ENCODE measurements at regions not wholly inside any gene's neighbourhood (a gene's known extent, or its start where the extent isn't known, plus 50 kb on each side); places are given as distances from the start of the nearest gene placed in this dataset.

DNA sequence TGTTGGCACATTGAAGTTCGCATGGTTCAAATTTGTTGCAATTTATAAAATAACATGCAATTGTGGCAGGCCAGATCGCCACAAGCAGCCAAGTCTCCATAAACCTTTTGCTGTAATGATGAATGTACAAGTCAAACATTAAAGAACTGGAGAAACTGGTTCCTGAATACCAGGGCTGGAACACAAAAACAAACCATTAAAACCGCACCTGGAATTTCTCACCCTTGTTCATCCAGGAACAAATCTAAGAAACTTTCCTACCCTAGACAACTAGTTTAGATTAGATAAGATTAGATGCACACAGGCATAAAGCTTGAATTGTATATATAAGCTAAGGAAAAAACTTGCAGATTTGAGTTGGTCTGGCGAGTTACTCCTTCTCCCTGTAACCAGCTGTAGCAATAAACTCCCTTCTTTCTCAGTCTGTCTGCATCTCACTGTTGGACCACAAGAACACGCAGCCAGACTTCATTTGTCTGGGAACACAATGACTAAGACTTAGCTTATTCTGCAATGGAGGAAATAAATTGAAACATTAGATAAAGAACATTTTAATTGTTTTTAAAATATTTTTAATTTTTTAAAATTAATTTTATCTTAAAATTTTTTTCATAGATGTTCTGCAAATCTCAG lies 1835.5 kb upstream of the LRRTM1 start:
- Histone ChIP-seq H3F3A (ENCODE audit: insufficient read depth) (no peaks in the 10 kb centered on the region), H2AFZ (ENCODE audit: low read depth, low read length, severe bottlenecking) (no peak overlapping the region), H3K9me3 (ENCODE audit: insufficient read depth, low read length) (no peaks in the 10 kb centered on the region), H3K79me2 (ENCODE audit: insufficient read depth, low read length) (no peaks in the 10 kb centered on the region), H3K9me2 (replicated peaks; ENCODE audit: insufficient read depth, low read length) (no peaks in the 10 kb centered on the region), H3K27me3 (ENCODE audit: low read length) (no peaks in the 10 kb centered on the region), H3K27ac (ENCODE audit: low read depth, low read length) (no peak overlapping the region), H3K4me2 (ENCODE audit: low read depth, low read length, poor library complexity, severe bottlenecking) (no peak overlapping the region), H3K4me3 (ENCODE audit: insufficient read depth, low read length, poor library complexity, severe bottlenecking) (no peak overlapping the region), H3K9ac (ENCODE audit: low read length) (no peak overlapping the region), H3K36me3 (ENCODE audit: low read length) (no peaks in the 10 kb centered on the region), H4K20me1 (ENCODE audit: low read depth, low read length) (no peaks in the 10 kb centered on the region)
- no peak for TF ChIP-seq EZH2phosphoT487 (conservative IDR thresholded peaks at IDR 0.05; ENCODE audit: low read length)
- TF ChIP-seq, protein P1, sequence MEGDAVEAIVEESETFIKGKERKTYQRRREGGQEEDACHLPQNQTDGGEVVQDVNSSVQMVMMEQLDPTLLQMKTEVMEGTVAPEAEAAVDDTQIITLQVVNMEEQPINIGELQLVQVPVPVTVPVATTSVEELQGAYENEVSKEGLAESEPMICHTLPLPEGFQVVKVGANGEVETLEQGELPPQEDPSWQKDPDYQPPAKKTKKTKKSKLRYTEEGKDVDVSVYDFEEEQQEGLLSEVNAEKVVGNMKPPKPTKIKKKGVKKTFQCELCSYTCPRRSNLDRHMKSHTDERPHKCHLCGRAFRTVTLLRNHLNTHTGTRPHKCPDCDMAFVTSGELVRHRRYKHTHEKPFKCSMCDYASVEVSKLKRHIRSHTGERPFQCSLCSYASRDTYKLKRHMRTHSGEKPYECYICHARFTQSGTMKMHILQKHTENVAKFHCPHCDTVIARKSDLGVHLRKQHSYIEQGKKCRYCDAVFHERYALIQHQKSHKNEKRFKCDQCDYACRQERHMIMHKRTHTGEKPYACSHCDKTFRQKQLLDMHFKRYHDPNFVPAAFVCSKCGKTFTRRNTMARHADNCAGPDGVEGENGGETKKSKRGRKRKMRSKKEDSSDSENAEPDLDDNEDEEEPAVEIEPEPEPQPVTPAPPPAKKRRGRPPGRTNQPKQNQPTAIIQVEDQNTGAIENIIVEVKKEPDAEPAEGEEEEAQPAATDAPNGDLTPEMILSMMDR (IDR thresholded peaks at IDR 0.05; ENCODE audit: insufficient read depth, low read length, poor library complexity, severe bottlenecking), result no peak

DNA sequence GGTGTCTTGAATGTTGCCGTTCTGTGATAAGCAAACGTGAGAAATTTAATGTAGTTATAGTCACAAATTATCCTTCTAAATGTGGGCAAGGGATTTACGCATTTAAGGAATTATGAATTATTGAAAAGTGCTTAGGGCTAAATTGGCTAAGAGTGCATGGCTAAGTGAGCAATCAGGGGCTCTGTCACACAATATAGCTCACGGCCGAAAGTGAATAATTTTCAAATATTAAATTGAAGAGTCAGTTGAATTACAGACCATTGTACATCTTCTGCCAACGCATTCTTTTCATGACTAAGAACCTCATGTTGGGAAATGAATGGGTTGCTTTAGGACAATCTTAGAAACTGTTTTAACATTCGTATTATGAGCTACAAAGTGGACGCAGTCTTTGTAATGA lies 1832.9 kb upstream of the LRRTM1 start:
- no peak overlapping the region for H3K4me3 ChIP-seq (ENCODE audit: insufficient read depth, low read length, poor library complexity, severe bottlenecking)
- no peaks in the 10 kb centered on the region for H3K36me3 ChIP-seq (ENCODE audit: low read length)
- no peaks in the 10 kb centered on the region for H3K9me3 ChIP-seq (ENCODE audit: insufficient read depth, low read length)
- H3K9ac ChIP-seq (ENCODE audit: low read length), result no peak overlapping the region
- H4K20me1 ChIP-seq (ENCODE audit: low read depth, low read length), result no peaks in the 10 kb centered on the region
- no peak overlapping the region for H2AFZ ChIP-seq (ENCODE audit: low read depth, low read length, severe bottlenecking)
- no peak overlapping the region for H3K27ac ChIP-seq (ENCODE audit: low read depth, low read length)
- no peak for TF ChIP-seq EZH2phosphoT487 (conservative IDR thresholded peaks at IDR 0.05; ENCODE audit: low read length)
- TF ChIP-seq, protein P1 (IDR thresholded peaks at IDR 0.05; ENCODE audit: insufficient read depth, low read length, poor library complexity, severe bottlenecking), result no peak
- H3K9me2 ChIP-seq (replicated peaks; ENCODE audit: insufficient read depth, low read length), result no peaks in the 10 kb centered on the region
- H3K27me3 ChIP-seq (ENCODE audit: low read length), result no peaks in the 10 kb centered on the region
- no peaks in the 10 kb centered on the region for H3F3A ChIP-seq (ENCODE audit: insufficient read depth)
- no peak overlapping the region for H3K4me2 ChIP-seq (ENCODE audit: low read depth, low read length, poor library complexity, severe bottlenecking)
- H3K79me2 ChIP-seq (ENCODE audit: insufficient read depth, low read length), result no peaks in the 10 kb centered on the region

DNA sequence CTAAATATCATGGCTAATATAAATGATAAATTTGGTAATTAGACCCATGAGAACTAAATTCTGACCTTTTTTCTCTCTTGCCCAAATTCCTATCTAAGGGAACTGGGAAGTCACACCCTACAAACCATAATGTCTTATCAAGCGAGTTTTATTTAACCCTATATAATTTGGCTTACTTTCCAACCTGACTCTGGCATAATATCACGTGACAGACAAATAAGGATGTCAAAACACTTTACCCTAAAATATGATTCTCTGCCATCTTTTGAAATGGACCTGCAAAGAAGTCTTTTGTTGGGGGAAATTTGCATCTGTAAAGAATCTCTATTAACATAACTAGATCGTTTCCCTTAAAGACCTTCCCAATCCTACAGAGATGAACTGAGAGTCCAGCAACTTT lies 1823.5 kb upstream of the LRRTM1 start:
- Histone ChIP-seq H3K9me3 (ENCODE audit: insufficient read depth, low read length) (0 out of 2 replicates have a peak, but pooled peaks cover 4% of the 10 kb centered on the region), H3K4me2 (ENCODE audit: low read depth, low read length, poor library complexity, severe bottlenecking) (no peak overlapping the region), H3K27ac (ENCODE audit: low read depth, low read length) (no peak overlapping the region), H3K9ac (ENCODE audit: low read length) (no peak overlapping the region), H3K27me3 (ENCODE audit: low read length) (no peaks in the 10 kb centered on the region), H3K79me2 (ENCODE audit: insufficient read depth, low read length) (no peaks in the 10 kb centered on the region), H3K9me2 (replicated peaks; ENCODE audit: insufficient read depth, low read length) (no peaks in the 10 kb centered on the region), H2AFZ (ENCODE audit: low read depth, low read length, severe bottlenecking) (no peak overlapping the region), H4K20me1 (ENCODE audit: low read depth, low read length) (no peaks in the 10 kb centered on the region), H3F3A (ENCODE audit: insufficient read depth) (no peaks in the 10 kb centered on the region), H3K36me3 (ENCODE audit: low read length) (no peaks in the 10 kb centered on the region), H3K4me3 (ENCODE audit: insufficient read depth, low read length, poor library complexity, severe bottlenecking) (no peak overlapping the region)
- TF ChIP-seq, protein P1 (IDR thresholded peaks at IDR 0.05; ENCODE audit: insufficient read depth, low read length, poor library complexity, severe bottlenecking), result no peak
- TF ChIP-seq EZH2phosphoT487 (conservative IDR thresholded peaks at IDR 0.05; ENCODE audit: low read length), result no peak

Measured in SU-DHL-6 (cell line).